Pancreas (tissue), 10 donors: ENCODE measurements at regions not wholly inside any gene's neighbourhood (a gene's known extent, or its start where the extent isn't known, plus 50 kb on each side); places are given as distances from the start of the nearest gene placed in this dataset.

Experiments
- ATAC-seq, 4 donors: fragments of 200-7000 bp; cut with Tn5 transposase; one replicate each; pipeline versions ENCODE4 v1.8.0 to v1.9.1; 2020; ENCODE audit warnings: mild to moderate bottlenecking in 4 of 4, moderate library complexity in 4 of 4
- DNase-seq, 6 donors: peaks; one replicate each; pipeline ENCODE4 v3.0.0-alpha.2; 2020
- FAIRE-seq: peaks from 2 replicates; lab custom pipeline; 2012; peaks lifted over from hg19 to GRCh38; lab: Jason Lieb, UNC
- H3K27ac ChIP-seq, 4 donors: fragments of 200-600 bp; sonication (generic); 1 replicate in 3 of 4; 2 replicates in 1 of 4; pipeline versions ENCODE4 v1.5.0 to v1.8.0; 2020
- H3K27me3 ChIP-seq, 4 donors: fragments of 200-600 bp; one replicate each; pipeline ENCODE4 v1.8.0; 2021
- H3K36me3 ChIP-seq, 3 donors: fragments of 200-600 bp; sonication (generic) in 1 of 3; one replicate each; pipeline versions ENCODE4 v1.5.0 to v1.8.0; 2020 to 2021
- H3K4me1 ChIP-seq, 3 donors: fragments of 200-600 bp; one replicate each; pipeline ENCODE4 v1.8.0; 2021
- H3K4me3 ChIP-seq, 4 donors: fragments of 200-600 bp; sonication (generic) in 2 of 4; one replicate each; pipeline versions ENCODE4 v1.5.0 to v1.8.0; 2020 to 2021
- H3K9me3 ChIP-seq, 4 donors: fragments of 200-600 bp; one replicate each; pipeline ENCODE4 v1.8.0; 2021
- WGBS, 2 donors: extraction: QIAGEN DNeasy Blood & Tissue Kit; methylation state at CpG; one replicate each; pipeline ENCODE4 v1.1.7; 2013; 5-methylcytosine and 5-hydroxymethylcytosine counted together
- intact Hi-C, 3 donors: fragments of 100-400 bp; cut with DNase I; formaldehyde crosslinking; loops; one replicate each; pipeline versions ENCODE4 v1.11.1 to v1.14.2; 2022
- TF ChIP-seq, protein P1 (sequence below), 4 donors: fragments of 200-600 bp; sonication (generic) in 3 of 4; IDR thresholded peaks; one replicate each; pipeline versions ENCODE4 v1.5.0 to v1.8.0; 2021; ENCODE audit warnings: antibody characterized with exemption in 4 of 4
- donor health status: healthy with polysubstance abuse.
- donor health status: DM: no; HTN: no; CAD: no; lungs with moderate emphysema.
- donor health status: DM: no; HTN: no; CAD: no.
- donor health status: control.
- donor health status: control.
- donor health status: Bipolar disorder and iron deficiency.
- donor health status: DM: yes; HTN: yes; CAD: no.
- donor health status: DM: no; HTN: no; CAD: no.
- donor health status: DM: no; HTN: no; CAD: no.
- donor health status: DM: yes; HTN: yes; CAD: no.

DNA sequence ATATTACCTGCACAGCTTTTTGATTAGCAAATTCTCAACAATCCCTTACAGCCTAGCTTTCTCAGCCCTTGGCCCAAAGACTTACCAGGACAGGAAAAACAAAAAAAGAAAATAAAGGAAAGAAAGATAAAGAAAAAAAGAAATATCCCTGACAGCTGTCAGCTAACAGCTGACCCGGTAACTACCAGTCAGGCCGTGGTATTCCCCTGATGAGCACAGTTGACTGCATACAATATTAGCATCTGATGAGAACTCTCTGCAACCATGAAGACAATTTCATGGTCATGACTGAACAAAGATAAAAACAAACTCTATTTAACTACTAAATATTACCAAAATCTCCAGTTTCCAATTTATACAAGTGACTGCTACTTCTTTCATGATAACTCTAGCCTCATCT, 798.8 kb downstream of the PLA2G4A start:
- ATAC-seq, result no peak
- Histone ChIP-seq H3K9me3 (no peaks in the 10 kb centered on the region), H3K4me3 (no peak overlapping the region), H3K27ac (no peak overlapping the region), H3K36me3 (no peaks in the 10 kb centered on the region), H3K4me1 (no peaks in the 10 kb centered on the region), H3K27me3 (no peaks in the 10 kb centered on the region)
- 95 to 96% methylated on average over 2 of the region's 2 CpGs for WGBS, 2 donors
- intact Hi-C loops, result no loop called here
- no peak for DNase-seq
- TF ChIP-seq, protein P1, sequence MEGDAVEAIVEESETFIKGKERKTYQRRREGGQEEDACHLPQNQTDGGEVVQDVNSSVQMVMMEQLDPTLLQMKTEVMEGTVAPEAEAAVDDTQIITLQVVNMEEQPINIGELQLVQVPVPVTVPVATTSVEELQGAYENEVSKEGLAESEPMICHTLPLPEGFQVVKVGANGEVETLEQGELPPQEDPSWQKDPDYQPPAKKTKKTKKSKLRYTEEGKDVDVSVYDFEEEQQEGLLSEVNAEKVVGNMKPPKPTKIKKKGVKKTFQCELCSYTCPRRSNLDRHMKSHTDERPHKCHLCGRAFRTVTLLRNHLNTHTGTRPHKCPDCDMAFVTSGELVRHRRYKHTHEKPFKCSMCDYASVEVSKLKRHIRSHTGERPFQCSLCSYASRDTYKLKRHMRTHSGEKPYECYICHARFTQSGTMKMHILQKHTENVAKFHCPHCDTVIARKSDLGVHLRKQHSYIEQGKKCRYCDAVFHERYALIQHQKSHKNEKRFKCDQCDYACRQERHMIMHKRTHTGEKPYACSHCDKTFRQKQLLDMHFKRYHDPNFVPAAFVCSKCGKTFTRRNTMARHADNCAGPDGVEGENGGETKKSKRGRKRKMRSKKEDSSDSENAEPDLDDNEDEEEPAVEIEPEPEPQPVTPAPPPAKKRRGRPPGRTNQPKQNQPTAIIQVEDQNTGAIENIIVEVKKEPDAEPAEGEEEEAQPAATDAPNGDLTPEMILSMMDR (IDR thresholded peaks at IDR 0.05), result no peak
- no peak for FAIRE-seq

DNA sequence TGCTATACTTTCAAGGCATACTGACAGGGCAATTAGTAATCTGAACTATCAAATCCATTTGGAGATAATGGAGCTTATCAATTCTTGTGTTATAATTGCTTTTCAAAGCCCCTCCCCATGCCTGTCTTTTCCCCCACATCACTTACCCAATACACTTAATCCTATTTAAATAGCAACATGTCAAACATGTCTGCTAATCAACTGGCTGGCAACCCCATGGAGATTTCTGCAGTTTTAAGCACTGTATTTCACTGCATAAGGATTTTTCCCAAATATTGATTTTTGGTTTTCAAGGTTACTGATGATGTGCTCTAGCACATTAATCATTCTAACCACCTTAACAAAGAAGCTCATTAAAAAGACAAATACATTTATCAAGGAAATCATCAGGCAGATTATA, 800.3 kb downstream of the PLA2G4A start:
- Histone ChIP-seq H3K4me3 (no peak overlapping the region), H3K36me3 (no peaks in the 10 kb centered on the region), H3K27ac (no peak overlapping the region), H3K9me3 (no peaks in the 10 kb centered on the region), H3K27me3 (no peaks in the 10 kb centered on the region), H3K4me1 (no peaks in the 10 kb centered on the region)
- ATAC-seq (no peak), DNase-seq (no peak), FAIRE-seq (no peak)
- intact Hi-C loops, result no loop called here
- TF ChIP-seq, protein P1 (IDR thresholded peaks at IDR 0.05), result no peak

DNA sequence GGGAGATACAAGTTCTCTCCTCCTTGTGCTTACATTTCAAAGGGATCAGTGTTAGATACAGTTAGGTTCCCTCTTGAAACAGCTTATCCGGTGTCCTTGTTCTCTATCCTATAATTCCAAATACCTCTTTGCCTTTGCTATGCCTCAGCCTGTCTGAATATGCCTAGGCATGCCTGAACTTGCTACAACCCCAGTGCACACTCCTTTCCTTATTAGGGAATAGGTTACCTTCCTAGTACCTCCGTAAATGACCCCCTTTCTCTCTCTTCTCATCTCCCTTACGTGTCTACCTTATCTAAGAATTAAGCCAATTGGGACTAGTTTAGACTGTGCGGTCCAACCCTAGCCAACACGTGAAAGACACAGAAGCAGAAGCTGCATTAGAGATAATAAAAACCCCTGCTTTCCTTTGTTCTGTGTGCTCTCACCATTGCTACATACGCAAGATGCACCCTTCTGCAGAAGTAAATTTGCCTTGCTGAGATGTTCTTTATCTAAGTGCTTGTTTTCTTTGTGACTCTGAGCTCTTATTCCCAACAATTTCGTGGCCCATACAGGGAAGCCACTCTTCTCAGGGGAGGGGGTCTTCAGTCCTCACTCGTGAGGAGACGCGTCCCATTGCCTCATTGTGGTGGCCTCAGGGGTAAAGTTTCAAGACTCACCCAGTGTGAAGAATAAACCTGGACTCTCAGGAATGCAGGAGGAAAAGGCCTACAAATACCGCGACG, 802.1 kb downstream of the PLA2G4A start:
- Histone ChIP-seq H3K27ac (no peak overlapping the region), H3K27me3 (no peaks in the 10 kb centered on the region), H3K4me3 (no peak overlapping the region), H3K4me1 (no peaks in the 10 kb centered on the region), H3K9me3 (no peaks in the 10 kb centered on the region), H3K36me3 (no peaks in the 10 kb centered on the region)
- ATAC-seq (no peak), FAIRE-seq (no peak), DNase-seq (no peak)
- intact Hi-C loops, result no loop called here
- TF ChIP-seq, protein P1 (IDR thresholded peaks at IDR 0.05), result no peak
- WGBS, 2 donors, result 85% methylated on average over 13 of the region's 13 CpGs

DNA sequence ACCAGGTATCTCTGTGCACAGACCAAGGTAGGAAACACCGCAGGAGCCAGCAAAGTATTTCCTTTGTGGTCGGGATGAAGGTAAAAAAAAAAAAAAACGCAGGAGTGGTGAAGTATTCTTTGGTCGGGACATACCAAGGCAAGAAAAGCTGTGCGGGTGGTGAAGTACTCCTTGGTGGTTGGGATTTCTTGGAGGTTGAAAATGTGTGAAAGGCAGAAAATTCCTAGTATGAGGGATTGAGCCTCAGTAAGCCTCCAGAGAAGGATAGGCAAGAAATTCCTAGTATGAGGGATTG, 802.6 kb downstream of the PLA2G4A start:
- H3K4me1 ChIP-seq, result no peaks in the 10 kb centered on the region
- ATAC-seq (no peak), DNase-seq (no peak), FAIRE-seq (no peak)
- H3K4me3 ChIP-seq, result no peak overlapping the region
- H3K9me3 ChIP-seq, result no peaks in the 10 kb centered on the region
- intact Hi-C loops, result no loop called here
- H3K36me3 ChIP-seq, result no peaks in the 10 kb centered on the region
- TF ChIP-seq, protein P1 (IDR thresholded peaks at IDR 0.05), result no peak
- no peaks in the 10 kb centered on the region for H3K27me3 ChIP-seq
- 75 to 80% methylated on average over 5 of the region's 5 CpGs for WGBS, 2 donors
- no peak overlapping the region for H3K27ac ChIP-seq

DNA sequence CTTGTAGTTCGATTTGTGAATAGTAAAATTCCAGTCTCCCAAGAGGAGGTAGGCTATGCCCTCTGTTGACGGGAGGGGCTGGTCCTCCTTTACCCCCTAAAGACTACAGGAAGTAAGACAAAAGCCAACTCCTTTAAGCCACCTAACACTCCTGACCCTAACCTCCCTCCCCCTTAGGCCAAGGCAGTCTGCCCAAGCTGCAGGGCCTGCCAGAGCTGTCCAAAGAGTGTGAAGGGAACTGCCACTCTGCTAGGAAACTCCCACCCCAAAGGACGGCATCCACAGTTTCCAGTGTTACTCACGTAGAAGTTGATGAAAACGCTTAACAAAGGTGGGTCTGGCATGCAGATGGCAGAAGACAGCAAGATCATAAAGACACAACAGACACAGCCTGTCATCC, 803.2 kb downstream of the PLA2G4A start:
- no peaks in the 10 kb centered on the region for H3K4me1 ChIP-seq
- H3K9me3 ChIP-seq, result no peaks in the 10 kb centered on the region
- no peak overlapping the region for H3K27ac ChIP-seq
- H3K4me3 ChIP-seq, result no peak overlapping the region
- ATAC-seq, result no peak
- TF ChIP-seq, protein P1 (IDR thresholded peaks at IDR 0.05), result no peak
- H3K27me3 ChIP-seq, result no peaks in the 10 kb centered on the region
- no peak for FAIRE-seq
- WGBS, 2 donors, result 77 to 81% methylated on average over 5 of the region's 5 CpGs
- H3K36me3 ChIP-seq, result no peaks in the 10 kb centered on the region
- no peak for DNase-seq
- intact Hi-C loops, result no loop called here
